GM21447 (cell line): ENCODE measurements at regions not wholly inside any gene's neighbourhood (a gene's known extent, or its start where the extent isn't known, plus 50 kb on each side); places are given as distances from the start of the nearest gene placed in this dataset.
"Not testable (repeated sequence)": the region's sequence is repeated elsewhere in the genome, so short reads cannot be mapped to it uniquely, and the experiment has no call there.

Experiments
- ATAC-seq: cut with Tn5 transposase; IDR thresholded peaks from one replicate; pipeline ENCODE4 v1.9.1; 2021; ENCODE audit not compliant: unreplicated experiment

GRCh38 chr16:29578898-29579297 is 72.7 kb upstream of the NPIPB12 start:
- not testable (repeated sequence) for ATAC-seq

DNA sequence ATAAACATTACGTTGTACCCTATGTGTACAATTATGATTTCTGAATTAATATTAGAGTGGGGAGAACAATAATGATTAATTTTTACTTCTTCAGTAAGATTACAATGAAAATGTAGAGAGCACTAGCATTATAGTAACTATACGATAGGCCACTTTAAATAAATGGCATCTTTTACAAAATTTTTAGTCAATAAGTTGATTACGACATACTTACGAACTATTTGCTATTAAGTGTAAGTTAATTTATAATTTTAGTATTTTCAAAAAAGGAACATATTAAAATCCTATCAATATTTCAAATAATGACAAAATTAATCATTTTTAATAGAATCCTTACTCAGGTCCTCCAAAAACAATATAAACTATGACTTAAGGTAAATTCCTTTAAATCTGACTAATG is 75.6 kb upstream of the NPIPB12 start:
- ATAC-seq, result not testable (repeated sequence)

DNA sequence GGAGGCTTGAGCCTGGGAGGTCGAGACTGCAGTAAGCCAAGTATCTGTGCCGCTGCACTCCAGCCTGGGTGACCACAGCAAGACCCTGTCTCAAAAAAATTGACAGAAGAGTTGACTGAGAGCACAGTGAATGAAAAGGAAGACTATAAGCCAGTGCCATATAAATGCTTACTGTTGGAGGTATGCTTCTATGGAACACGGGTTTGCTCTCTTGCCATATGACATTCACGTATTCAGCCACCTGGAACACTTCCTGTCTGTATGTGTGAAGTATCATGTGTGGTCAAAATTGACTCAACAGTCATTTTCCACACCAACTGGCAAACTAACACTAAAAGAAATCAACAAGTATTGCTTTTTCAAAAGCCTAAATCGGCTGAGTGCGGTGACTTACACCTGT is 71.1 kb upstream of the SPN start:
- ATAC-seq, result not testable (repeated sequence)

DNA sequence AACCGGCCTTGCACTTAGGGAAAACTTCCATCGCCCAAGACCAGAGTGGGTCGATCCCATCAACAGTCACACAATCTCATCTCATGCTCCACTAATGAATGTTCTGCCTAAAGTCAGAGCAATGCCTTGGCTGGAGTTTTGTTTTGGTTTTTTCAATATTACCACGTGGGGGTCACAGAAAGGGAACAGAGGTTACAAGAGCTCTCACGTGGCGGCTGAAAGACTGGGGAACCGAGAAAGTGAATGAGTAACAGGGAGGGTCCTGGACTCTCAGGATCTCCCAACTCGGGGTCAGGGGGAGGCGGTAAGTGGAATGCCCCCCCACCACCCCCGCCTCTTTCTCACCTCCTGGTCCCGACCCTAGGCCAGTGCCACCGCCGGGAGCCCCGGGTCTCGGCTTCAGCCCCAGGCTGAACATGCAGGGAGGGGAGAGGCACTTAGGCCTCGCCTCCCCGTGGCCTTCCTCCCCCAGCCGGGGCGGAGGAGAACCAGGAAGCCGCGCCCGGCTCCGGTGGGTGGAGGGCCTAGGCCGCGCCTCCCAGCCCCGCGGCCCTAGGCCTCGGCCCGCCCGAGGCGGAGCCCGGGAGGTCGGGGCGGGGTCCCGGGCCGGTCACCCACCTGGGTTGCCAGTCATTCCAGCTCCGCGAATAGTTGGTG is 68.7 kb upstream of the SPN start:
- peak; percentile 30 for ATAC-seq

GRCh38 chr16:29594926-29595838 is 67.9 kb upstream of the SPN start:
- peak; percentile 72 for ATAC-seq

GRCh38 chr16:29597030-29597429 is 66.0 kb upstream of the SPN start:
- not testable (repeated sequence) for ATAC-seq

DNA sequence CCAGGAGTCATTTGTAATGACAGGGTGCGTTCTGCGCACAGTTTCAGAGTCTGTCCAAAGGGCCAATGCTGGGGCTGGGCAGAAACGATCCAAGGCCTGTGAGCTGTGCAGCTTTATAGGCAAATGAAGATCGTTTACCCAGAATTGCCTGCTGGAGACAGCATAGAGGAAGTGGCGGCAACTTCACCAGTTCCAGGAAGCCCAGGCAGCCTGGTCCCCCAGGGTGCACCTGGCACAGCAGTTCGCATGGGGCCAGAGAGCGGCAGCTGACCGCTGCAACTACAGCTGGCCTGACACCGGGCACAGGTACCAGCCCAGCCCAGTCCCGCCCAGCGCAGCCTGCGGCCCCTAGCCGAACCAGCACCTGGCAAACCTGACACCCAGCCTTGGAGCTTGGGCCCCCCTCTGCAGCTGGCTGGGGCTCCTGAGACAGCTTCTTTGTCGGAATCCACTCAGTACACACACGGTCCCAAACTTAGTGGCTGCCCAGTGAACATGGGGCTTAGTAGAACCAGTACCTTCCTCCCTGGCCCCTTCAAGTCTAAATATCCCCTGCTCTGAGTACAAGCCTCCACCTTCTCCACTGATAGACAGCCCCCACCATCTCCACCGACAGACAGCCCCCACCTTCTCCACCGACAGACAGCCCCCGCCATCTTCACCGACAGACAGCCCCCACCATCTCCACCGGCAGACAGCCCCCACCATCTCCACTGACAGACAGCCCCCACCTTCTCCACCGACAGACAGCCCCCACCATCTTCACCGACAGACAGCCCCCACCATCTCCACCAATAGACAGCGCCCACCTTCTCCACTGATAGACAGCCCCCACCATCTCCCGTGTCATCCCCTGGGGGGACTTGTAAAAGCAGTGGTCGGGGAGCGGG is 62.7 kb upstream of the SPN start:
- ATAC-seq, result peak; percentile 41

DNA sequence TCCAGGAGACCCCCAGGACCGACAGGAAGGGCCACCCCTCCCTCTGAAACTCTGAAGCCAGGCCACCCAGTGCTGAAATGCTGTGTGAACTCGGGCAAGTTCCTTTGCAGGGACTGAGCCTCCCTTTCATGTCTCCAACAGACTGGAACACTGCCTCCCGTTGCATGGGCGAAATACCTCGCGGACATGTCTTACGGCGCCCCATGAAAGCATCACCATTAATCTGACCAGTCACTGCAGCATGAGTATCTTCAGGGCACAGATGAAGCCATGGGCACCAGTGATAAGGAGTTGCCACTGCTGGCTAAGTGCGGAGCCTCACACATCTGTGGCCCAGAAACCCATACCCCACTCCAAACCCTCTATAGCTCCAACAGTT is 60.8 kb upstream of the SPN start:
- ATAC-seq, result not testable (repeated sequence)

DNA sequence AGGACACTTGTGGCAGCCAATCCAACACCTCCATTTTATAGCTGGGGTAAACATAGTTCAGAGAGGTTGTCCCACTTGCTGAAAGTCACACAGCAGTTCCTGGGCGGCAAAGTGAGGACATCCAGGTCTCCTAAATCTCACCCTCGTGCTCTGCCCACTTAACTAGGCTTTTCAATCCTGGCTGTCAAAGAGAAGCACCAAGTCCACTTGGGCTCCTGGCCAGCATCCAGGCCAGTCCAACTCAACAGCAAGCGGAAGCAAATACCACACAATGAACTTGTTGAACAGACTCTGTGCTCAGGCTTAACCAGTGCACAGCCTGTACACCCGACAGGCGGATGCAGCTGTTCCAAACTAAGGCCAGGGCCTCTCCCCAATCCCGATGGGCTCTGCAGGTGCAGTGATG is 60.4 kb upstream of the SPN start:
- ATAC-seq, result not testable (repeated sequence)

DNA sequence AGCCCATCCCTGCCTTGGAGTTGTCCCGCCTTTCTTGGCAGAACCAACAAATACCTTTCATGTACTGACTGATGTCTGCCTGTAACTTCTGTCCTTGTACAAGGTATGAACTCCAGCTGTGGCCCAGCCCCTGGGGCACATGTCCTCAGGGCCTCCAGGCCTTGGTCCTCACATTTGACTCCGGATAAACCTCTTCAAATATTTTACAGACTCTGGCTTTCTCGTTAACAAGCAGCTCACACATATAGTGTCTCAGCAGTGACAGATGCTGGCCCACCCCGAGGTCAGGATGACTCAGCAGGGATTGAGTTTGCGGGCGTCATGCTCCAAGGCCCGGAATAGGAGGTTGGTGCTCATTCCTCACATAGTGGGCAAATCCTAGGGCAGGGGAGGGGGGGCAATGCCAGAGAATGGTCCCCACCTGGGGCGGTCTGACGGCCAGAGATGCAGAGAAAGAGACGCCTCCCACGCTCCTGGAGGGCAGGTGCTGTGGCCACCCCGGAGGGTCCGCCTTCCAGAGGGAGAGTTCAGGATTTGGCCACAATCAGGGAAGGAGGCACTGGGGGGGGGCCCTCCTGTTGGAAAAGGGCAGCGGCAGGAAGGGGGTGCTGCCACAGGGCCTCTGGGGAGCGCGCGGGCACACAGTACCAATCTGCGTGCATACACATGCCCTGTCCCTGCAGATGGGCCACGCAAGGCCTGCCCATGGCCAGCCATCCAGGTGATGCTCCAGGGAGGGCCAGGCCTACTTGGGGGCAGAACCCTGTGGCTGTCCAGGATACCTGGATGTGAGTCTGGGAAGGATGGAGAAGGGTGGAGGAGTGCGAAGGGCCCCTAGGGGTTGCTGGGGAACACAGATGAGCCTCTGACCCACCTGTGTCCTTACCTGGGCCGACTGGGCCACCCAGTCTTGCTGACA is 58.2 kb upstream of the SPN start:
- ATAC-seq, result not testable (repeated sequence)

GRCh38 chr16:29605593-29606205 is 57.3 kb upstream of the SPN start:
- ATAC-seq, result not testable (repeated sequence)

DNA sequence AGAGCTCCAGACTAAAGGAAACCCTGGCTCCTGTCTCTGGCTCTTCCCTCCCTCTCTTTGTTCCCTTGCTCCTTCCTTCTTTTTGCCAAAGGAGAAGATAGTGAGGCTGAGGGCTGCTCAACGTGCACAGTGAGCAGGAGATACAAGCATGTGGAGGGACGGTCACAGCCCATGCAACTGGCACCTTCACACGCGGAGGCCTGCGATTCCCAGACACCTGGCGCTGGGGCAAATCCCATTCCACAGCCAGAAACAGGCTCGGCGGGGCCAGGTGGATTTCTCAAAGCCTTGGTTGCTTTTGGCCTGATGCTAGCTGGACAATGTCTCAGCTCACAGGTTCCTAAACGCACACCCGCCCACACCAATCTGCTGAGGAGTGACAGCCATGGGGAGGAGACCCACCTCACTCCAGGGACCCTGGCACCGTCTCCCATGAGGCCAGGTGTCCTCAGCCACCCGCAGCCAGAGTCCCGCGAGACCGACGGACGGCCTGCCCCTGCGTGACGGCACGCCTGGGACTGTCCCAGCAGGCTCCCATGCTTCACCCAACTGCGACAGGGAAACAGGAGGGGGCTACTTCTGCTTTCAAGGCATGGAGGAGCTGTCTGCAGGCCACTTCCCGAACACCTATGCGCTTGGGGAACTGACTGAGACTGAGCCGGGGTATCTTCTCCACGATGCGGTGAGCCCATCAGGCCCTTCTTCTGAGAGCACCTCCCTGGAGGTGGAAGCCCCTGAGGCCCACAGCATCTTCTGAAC is 56.2 kb upstream of the SPN start:
- not testable (repeated sequence) for ATAC-seq

DNA sequence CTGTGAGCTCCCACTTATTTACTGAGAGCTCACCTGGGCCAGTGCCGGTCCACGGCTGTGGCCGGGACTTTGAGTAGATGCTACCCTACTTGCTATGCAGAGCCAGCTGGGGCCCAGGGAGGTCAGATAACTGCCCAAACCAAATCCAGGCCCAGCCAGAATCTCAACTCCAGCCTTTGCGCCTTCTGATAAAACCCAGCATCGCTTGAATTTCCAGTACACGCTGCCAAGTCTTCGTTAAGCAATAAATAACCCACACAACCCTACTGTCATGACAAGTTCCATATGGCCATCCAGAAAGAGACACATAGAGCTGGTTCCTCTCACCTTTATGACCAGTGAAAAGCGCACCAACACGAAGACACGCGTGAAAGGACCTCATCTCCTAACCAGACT is 55.6 kb upstream of the SPN start:
- ATAC-seq, result not testable (repeated sequence)

DNA sequence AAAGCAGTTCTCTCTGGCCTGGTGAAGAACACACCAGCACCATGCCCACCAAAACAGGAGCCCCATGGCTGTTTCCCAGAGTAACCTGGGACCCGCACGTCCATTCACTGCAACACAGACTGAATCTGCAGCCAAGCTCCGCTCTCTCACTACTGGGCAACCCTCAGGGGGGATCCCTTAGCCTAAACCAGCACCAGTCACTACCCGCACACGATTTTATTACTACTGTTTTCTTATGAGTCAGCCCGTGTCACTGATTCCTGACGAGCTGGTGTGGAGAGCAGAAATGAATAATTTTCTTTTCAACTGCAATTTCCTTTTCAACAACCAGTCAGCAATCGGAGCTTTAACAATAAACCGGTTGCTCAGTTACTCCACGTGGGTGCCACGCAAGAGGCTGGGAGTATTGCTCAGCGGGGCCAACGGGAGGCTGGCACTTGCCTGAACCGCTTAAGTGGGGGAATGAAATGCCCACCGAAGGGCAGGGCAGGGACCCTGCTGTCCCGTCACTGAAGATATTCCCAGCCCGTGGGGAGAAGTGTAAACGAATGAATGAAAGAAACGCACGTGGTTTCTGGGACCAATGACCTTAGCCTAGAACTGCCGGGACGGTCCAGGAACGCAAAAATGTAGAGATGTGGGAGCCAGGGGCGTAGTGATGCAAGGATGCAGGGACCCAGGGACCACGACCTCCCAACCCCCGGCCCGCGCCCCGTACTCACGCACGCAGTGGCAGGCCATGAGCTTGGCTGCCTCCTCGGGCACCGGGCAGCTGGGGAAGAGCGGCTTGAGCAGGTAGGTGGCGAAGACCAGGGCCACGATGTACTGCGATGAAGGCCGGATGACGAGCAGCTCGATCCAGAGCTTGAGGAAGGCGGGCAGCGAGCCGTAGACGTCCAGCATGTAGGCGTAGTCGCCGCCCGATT is 50.4 kb upstream of the SPN start:
- peak; percentile 40 for ATAC-seq
